Lower lobe of right lung (tissue), 2 donors: ENCODE measurements at regions not wholly inside any gene's neighbourhood (a gene's known extent, or its start where the extent isn't known, plus 50 kb on each side); places are given as distances from the start of the nearest gene placed in this dataset.

Experiments
- ATAC-seq, 2 donors: fragments of 200-7000 bp; cut with Tn5 transposase; one replicate each; pipeline ENCODE4 v1.9.1; 2020 to 2022; ENCODE audit warnings: mild to moderate bottlenecking in 2 of 2, moderate library complexity in 2 of 2
- DNase-seq: peaks from one replicate; pipeline ENCODE4 v3.0.0-alpha.2; 2020
- H3K27ac ChIP-seq: fragments of 200-600 bp; one replicate; pipeline ENCODE4 v1.8.0; 2022
- H3K27me3 ChIP-seq: fragments of 200-600 bp; one replicate; pipeline ENCODE4 v1.8.0; 2022; ENCODE audit warnings: low read depth
- H3K36me3 ChIP-seq: fragments of 200-600 bp; one replicate; pipeline ENCODE4 v1.8.0; 2022; ENCODE audit warnings: mild to moderate bottlenecking
- H3K4me1 ChIP-seq: fragments of 200-600 bp; one replicate; pipeline ENCODE4 v1.8.0; 2022
- H3K4me3 ChIP-seq: fragments of 200-600 bp; one replicate; pipeline ENCODE4 v1.8.0; 2022; ENCODE audit warnings: mild to moderate bottlenecking
- H3K9me3 ChIP-seq: fragments of 200-600 bp; one replicate; pipeline ENCODE4 v1.8.0; 2022
- intact Hi-C: fragments of 100-400 bp; cut with DNase I; formaldehyde crosslinking; loops from one replicate; pipeline ENCODE4 v1.11.0; 2022
- TF ChIP-seq, protein P1 (sequence below): fragments of 200-600 bp; IDR thresholded peaks from one replicate; pipeline ENCODE4 v1.8.0; 2022; ENCODE audit warnings: antibody characterized with exemption, mild to moderate bottlenecking
- donor health status: DM: no; HTN: yes; CAD: no; lungs with severe emphysema.

- Histone ChIP-seq H3K27me3 (peaks cover 4% of the 10 kb centered on the region), H3K27ac (no peak overlapping the region), H3K4me3 (no peak overlapping the region), H3K9me3 (peaks cover 18% of the 10 kb centered on the region), H3K36me3 (no peaks in the 10 kb centered on the region), H3K4me1 (no peaks in the 10 kb centered on the region)
- TF ChIP-seq, protein P1, sequence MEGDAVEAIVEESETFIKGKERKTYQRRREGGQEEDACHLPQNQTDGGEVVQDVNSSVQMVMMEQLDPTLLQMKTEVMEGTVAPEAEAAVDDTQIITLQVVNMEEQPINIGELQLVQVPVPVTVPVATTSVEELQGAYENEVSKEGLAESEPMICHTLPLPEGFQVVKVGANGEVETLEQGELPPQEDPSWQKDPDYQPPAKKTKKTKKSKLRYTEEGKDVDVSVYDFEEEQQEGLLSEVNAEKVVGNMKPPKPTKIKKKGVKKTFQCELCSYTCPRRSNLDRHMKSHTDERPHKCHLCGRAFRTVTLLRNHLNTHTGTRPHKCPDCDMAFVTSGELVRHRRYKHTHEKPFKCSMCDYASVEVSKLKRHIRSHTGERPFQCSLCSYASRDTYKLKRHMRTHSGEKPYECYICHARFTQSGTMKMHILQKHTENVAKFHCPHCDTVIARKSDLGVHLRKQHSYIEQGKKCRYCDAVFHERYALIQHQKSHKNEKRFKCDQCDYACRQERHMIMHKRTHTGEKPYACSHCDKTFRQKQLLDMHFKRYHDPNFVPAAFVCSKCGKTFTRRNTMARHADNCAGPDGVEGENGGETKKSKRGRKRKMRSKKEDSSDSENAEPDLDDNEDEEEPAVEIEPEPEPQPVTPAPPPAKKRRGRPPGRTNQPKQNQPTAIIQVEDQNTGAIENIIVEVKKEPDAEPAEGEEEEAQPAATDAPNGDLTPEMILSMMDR = no peak
- intact Hi-C loops = no loop called here
- no peak for ATAC-seq
- no peak for DNase-seq
Measured at GRCh38 chr6:40020166-40020565, 85.9 kb upstream of the MOCS1 start.

- Histone ChIP-seq H3K4me3 (no peak overlapping the region), H3K9me3 (peaks cover 18% of the 10 kb centered on the region), H3K36me3 (no peaks in the 10 kb centered on the region), H3K27me3 (no peaks in the 10 kb centered on the region), H3K27ac (no peak overlapping the region), H3K4me1 (no peaks in the 10 kb centered on the region)
- DNase-seq = no peak
- intact Hi-C loops = no loop called here
- TF ChIP-seq, protein P1 = no peak
- ATAC-seq = no peak
Measured at GRCh38 chr6:40015530-40015929, 81.3 kb upstream of the MOCS1 start.

GRCh38 chr6:40011844-40012243 is 77.6 kb upstream of the MOCS1 start:
- intact Hi-C loops = no loop called here
- no peak for ATAC-seq
- Histone ChIP-seq H3K4me3 (no peak overlapping the region), H3K36me3 (no peaks in the 10 kb centered on the region), H3K9me3 (peaks cover 9% of the 10 kb centered on the region), H3K27me3 (no peaks in the 10 kb centered on the region), H3K4me1 (no peaks in the 10 kb centered on the region), H3K27ac (no peak overlapping the region)
- TF ChIP-seq, protein P1 = no peak
- DNase-seq = no peak

- intact Hi-C loops = no loop called here
- no peak overlapping the region for H3K27ac ChIP-seq
Measured at GRCh38 chr6:40000964-40001515, 66.8 kb upstream of the MOCS1 start.

GRCh38 chr6:39999006-39999867 is 65.0 kb upstream of the MOCS1 start:
- Histone ChIP-seq H3K4me3 (no peak overlapping the region), H3K36me3 (no peaks in the 10 kb centered on the region), H3K9me3 (peaks cover 13% of the 10 kb centered on the region), H3K4me1 (no peaks in the 10 kb centered on the region), H3K27ac (no peak overlapping the region), H3K27me3 (no peaks in the 10 kb centered on the region)
- intact Hi-C loops = no loop called here
- no peak for DNase-seq
- ATAC-seq = no peak
- TF ChIP-seq, protein P1 = no peak

More at GRCh38 chr6:40000964-40001515, 66.8 kb upstream of the MOCS1 start:
- H3K4me3 ChIP-seq = no peak overlapping the region
- peaks cover 13% of the 10 kb centered on the region for H3K9me3 ChIP-seq
- no peak for DNase-seq
- TF ChIP-seq, protein P1 = no peak
- no peak for ATAC-seq
- H3K4me1 ChIP-seq = no peaks in the 10 kb centered on the region
- no peaks in the 10 kb centered on the region for H3K36me3 ChIP-seq
- no peaks in the 10 kb centered on the region for H3K27me3 ChIP-seq
